SK-N-MC (cell line): ENCODE measurements at regions not wholly inside any gene's neighbourhood (a gene's known extent, or its start where the extent isn't known, plus 50 kb on each side); places are given as distances from the start of the nearest gene placed in this dataset.

Experiments used
- EZH2 ChIP-seq: fragments of 200-600 bp; sonication (generic); IDR thresholded peaks from one replicate; pipeline ENCODE4 v1.6.1; 2017; ENCODE audit warnings: antibody characterized with exemption
- FOXP2 ChIP-seq: optimal IDR thresholded peaks from 2 replicates; pipeline ENCODE3; 2011; ENCODE audit warnings: mild to moderate bottlenecking, moderate library complexity; ENCODE audit not compliant: insufficient read depth; ENCODE audit errors: extremely low read length, control extremely low read depth
- POLR2AphosphoS5 ChIP-seq: IDR thresholded peaks from 2 replicates; pipeline ENCODE4 v1.6.1; 2012; ENCODE audit warnings: mild to moderate bottlenecking, low read depth, low read length, borderline replicate concordance

DNA sequence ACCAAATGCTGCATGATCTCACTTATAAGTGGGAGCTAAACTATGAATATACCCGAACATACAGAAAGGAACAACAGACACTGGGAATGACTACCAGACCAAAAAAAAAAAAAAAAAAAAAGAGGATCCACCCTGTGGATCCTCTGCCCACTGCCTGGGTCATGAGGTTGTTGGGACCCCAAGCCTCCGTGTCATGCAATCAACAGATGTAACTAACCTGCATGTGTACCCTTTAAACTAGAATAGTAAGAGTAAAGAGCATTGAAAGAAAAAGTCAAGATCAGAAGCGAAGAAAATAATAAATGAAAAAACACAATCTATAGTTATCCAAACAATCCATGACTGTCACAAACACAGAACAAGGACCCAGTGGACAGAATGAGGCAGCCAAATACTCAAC lies 109.5 kb upstream of the TOP3B start:
- TF ChIP-seq EZH2 = no peak
- TF ChIP-seq POLR2AphosphoS5 = no peak
- TF ChIP-seq FOXP2 = no peak
